HG03139 (cell line): ENCODE measurements at regions not wholly inside any gene's neighbourhood (a gene's known extent, or its start where the extent isn't known, plus 50 kb on each side); places are given as distances from the start of the nearest gene placed in this dataset.

Source experiments
- ATAC-seq: cut with Tn5 transposase; IDR thresholded peaks from one replicate; pipeline ENCODE4 v1.9.1; 2021; ENCODE audit not compliant: unreplicated experiment

DNA sequence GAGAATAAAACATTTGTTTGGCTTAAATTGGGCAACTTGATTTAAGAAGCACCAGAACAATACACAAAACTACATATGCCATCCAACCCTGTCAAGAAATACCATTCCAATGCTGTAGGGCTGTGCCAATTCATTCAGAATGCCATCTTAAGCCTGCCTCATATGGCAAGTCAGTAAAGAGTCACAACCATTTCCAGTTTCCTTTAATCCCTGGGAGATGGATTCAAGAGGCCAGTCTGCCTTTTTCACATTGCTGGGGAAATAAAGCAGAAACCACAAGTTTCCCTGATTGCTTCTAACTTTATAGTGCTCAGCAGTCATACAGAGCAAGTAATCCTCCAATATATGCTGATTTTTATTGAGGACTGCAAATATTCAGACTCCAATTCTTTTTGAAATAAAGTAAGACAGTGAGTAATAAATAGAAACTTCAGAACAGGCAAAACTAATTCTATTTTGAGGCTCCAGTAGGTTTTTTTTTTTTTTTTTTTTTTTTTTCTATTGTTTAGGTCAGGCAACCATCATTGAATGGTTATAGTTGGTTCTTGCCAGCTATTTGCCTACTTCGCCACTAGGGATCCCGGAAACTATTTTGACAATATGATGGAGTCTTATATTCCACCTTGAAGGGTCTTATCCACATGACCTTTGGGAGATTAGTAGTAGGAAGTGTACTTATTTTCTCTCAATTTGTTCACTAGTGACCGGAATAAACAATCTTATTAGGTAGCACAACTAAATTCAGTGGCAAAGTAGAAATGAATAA lies 400.9 kb upstream of the MEF2C start:
- no peak for ATAC-seq

DNA sequence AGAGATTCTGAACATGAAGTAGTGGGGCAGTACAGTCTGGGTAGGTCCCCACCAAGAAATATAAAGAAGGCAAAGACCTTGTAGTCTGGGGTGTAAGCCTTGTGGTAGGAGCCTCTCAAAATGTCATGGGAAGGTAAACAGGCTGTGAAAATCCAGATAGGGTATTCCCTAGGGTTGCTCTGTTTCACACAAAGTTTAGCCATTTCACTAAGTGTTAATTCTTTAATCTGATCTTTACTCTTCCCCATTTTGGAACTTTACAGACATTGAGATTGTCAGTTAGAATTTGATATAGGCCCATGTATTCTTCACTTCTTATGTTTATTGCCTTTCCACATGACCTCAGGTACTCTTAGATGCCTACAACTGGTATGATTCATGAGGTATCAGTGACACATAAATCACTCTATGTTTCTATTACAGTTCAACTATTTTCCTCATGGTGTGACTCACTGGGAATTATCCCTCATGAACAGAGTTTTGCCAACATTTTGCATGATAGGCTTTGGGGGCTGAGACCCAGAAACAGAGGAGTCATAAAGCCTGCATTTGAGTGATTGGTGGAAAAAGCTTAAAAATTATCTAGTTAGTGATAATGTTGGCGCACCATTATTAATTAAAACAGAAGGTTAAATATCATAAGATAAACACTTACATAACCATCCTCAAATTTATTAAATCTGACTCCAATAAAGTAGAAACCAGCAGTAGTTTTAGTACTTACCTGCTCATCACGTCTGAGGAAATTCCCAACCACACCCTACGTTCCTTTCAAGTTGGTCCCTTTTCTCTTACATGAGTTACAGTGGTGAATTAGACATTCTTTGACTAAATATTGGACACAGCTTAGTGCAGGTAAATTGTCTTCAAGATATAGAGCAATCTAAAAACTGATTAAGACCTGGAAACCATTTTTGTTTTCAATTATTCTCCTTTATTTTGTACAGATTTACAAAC lies 399.8 kb upstream of the MEF2C start:
- no peak for ATAC-seq

DNA sequence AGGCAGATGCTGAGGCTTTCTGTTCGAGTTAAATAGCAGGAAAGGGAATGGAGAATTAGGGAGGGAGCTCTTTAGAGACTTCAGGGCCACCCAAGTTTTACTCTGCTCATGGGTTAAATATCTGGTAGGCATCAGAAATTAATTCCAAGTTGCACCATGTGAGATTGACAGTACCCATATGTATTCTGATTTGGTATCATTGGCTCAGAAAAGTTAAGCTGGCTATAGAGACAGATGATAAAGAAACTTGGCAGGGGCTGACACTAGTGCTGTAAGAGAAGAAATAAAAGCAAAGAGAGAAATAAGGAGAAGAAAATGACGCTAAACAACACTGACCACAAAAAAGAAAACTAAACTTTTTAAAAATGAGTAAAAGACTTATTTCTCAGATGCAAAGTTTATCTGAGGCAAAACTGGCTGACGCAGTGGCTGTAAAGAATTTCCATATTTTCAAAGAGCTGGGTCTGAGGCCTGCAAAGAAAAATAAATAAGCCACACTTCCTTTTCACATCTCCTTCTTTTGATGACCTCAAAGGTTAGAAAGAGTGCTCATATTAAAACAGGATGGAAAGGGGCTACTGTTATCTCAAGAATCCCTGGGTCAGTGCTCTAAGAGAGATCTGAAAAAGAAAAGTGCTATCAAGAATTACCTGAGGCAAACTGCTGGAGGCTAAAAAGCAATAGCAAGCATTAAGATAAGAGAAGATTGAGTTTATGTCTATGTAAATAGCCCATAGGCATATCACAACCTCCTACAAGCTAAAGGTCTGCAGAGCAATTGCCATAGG lies 399.0 kb upstream of the MEF2C start:
- no peak for ATAC-seq

DNA sequence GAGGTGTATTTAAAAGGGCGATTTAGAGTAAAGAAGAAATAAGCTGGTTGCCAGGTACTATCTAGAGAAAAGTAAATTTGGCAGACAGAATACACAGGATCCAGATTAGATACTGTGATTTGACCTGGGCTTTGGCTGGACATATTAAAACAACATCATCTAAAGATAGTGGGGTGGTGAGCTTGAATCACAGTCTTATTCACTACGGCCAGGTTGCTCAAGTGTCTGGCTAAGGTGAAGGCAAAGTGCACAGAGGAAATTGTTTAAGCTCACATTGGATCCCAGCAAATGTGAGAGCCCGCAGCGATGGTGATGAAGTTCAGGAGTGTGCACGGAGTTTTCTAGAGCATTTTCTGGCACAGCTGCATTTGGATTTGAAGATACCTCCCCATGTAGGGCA lies 398.2 kb upstream of the MEF2C start:
- ATAC-seq, result no peak

DNA sequence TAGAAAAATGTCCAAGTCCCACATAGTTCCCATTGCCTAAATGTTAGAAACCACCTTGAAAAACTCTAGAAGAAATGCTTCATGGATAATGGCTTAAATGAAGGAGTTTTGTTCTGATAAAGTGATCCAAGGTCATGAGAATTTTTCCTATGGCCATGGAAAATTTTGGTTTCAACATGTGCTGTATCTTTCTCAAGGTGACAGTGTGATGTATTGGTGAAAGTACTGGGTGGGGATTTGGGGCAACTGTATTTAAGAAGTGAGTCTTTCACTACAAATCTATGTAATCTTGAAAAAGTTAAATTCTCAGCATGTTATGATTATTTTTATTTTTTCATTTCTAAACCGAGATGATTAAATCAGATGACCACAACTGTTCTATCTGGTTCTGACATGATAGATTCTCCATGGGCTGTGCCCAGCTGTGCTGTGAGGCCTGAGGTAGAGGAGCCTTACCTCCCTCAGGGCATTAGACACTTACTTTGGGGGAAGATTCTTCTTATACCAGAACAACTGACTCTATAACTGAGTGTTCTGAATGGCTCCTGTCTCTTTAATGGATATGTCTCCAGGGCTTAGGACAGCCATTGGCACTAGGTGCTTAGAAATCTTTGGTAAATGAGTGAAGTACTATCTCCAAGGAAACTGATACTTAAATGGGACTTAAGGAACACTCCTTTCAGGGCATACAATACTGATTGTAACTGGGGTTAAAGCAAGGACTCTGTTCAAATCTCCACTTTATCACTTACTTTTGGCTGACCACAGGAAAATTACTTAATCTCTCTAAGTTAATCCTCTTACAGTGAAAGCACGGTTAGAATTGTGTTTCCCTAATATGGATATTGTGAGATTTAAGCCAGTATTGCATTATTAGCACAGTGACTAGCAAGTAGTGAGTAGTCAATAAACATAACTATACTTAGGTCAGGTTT lies 397.4 kb upstream of the MEF2C start:
- no peak for ATAC-seq

DNA sequence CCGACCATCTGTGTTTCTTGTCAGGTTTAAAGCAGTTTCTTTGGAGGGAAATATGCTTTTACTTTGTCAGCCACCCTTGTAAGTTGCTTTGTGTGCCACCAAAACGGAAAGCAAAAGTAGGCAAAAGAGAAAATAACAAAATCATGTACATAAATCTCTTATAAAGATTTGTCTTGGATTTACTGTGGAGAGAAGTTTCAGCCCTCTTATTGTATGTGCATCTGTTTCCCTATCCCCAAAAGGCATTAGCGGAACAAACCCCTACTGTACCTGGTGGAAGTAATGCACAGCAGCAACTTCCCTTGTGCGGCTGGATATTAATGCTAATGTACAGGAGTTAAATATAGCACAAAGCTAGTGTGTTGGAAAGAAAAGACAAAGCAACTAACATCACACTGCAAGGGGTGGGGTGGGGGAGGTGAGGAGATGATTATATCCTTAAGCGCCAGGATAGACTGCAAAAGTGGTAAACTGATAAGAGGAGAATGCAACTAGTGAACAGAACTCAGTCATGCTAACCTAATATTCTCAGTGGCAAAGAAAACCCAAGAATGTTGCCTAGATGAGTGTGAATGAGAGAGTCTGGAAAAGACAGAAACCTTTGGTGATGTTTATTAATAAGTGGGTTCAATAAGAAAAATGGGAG lies 396.5 kb upstream of the MEF2C start:
- ATAC-seq, result no peak

DNA sequence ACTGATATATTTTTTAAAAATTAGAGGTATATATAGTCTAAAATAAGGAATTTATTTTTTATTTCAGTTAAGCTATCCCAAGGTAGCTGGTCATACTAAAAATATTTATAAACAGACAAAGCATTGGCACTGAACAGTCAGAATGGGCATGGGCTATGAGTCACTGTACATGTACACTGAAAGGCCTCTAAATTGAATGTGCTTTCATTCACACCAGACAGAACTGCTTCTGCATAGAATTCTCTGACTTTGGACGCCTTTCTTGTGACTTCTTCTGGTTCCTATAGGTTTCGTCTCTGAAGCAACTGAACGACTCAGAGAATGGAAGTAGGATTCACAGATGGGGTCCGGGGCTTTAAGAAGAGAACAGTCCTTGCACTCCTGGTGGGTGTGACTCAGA lies 394.8 kb upstream of the MEF2C start:
- ATAC-seq, result no peak

DNA sequence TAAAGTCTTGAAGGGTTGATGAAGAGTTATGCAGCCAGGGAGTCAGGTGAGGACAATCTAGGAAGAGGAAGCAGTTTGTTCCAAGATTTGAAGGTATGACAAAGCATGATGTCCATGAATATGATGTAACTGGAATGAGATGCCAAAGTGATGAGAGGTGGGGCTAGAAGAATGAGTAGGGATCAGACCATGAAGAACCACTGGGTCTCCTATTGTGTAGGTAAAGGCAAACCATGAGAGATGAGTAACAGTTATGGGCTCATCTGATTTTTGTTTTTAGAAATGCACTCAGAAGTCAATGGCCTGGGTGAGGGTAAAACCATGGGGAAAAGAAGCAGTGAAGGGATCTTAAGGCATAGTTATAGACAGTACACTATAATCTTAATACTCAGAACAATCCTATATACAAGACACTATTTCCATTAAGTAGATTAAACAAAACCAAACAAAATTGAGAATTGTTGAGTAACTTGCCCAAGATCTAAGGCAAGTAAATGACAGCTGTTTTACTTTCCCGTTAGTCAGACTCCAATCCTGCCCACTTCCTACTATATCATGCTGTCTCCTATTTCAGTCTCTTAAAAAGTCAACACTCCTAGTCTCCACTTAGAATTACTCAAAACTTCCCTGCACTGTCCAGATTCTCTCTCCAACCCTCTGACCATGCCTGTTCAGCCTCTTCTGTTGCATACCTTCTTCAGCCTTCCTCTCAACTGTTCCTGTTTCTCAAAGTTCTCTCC lies 393.8 kb upstream of the MEF2C start:
- no peak for ATAC-seq

DNA sequence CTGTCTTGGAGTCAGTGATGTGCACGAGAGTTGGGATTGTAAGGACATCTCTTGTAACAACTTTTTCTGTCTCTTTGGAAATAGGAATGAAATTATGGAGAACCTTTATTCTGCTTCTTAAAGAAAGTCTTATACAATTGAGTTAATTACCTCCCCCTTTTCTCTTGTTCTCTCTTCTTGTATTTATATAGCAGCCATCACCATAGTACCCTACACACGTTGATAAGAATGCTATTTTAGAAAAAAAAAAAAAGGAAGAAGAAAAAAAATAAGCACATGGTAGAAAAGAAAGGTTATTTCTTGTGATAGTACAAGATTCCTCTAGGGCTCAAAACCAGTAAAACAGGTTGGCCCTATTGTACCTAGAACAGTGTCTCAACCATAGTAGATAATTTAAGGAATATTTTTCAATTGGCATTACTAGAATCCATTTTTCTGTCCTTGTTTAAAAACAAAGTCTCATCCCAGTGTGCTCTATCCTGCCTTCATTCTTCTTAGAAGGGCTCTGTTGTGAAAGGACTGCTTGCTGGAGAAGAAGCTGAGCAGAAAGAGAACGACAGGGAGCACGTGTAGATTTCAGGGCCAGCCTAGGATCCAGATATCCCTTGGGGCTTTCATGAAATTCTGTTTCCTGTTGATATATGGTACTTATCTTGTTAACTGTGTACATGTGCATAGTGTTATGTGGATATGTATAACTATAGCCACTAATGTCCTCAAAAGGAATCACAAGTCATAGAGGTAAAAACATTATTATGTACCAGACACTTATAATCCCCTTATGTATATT lies 392.3 kb upstream of the MEF2C start:
- ATAC-seq, result no peak

DNA sequence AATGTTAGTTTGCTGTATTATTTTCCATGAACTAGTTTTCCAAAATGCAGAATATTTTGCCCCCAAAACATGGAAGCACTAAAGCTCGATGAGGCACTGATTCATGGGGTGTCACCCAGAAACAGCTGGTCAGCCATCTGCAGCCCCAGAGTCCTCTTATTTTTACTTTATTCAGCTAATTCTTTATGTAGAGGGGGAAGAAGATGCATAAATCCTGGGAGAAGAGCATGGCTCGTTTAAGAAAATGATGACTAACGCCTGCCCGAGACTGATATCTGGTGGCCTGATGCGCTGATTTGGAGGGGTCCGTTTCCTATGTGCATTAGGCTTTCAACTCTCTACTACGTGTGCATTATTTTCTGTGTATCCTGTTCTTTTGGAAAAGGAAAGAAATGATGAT lies 390.3 kb upstream of the MEF2C start:
- no peak for ATAC-seq

DNA sequence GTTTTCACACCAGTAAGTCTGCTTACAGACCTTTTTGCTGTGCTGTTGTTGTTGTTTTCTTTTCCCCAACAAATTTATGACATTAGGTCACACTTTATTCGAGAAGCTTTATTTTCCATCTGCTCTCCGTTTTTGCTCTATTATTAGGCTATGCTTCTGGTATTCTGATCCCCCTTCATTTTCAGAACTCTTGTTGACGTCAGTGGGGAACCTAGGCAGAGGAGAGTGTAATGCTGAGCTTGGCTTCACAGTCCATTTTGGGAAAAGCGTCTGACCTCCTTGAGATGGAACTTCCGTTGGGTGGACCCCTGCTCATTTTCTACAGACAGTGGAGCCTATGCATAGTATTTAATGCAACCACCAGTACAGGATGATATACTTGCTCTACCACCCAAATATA lies 387.9 kb upstream of the MEF2C start:
- no peak for ATAC-seq

DNA sequence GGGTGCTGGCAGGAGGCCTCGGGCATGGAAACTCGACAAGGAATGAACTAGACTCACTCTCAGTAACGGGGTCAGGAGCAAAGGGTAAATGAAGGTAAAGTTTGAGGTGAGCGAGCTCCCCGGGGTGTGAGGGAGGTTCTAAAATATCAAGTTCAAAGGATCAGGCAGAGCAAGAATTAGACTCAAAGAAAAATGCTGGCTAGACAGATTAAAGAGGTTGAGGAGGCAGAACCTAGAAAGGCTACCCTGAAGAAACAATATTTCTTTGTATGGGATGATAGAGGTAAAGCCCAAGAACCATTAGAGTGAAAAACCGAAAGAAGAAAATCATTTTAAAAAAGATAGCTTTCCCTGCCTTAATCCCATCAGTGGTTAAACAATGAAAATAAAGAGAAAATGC lies 386.7 kb upstream of the MEF2C start:
- no peak for ATAC-seq

DNA sequence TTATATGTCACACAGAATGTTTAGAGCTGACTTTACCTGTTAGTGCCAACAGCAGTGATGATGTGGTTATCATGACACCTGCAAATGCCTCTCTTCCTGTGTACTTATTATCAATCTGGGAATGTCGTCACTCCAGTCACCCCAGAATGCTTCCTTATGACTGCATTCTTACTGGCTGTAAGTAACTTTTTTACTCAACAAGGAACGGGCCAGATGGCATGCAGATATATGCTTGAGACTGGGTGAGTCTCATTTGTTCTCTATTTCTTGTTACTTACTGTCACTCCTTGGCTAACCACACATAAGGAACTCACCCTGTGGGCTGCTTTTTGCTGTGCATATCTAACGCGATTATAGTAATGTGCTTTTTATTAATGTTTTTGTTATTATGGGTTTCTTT lies 385.5 kb upstream of the MEF2C start:
- ATAC-seq, result no peak

DNA sequence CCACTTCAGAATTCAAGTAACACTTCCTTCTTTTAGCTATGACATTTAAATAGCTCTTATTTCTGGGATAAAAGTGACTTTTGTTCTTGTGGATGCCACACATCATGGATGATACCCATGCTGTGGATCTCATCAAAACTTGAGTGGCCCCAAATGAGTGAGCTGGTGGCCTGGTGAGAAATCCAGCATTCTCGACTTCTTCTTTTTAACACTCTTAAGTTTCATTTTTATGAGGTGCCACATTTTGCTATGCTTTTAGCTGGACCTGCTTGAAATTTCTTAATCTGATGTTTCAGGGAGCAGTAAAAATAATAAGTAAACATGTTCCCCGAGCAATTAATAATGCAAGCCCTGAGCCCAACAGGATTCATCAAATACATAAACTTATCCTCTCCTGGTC lies 384.8 kb upstream of the MEF2C start:
- no peak for ATAC-seq

DNA sequence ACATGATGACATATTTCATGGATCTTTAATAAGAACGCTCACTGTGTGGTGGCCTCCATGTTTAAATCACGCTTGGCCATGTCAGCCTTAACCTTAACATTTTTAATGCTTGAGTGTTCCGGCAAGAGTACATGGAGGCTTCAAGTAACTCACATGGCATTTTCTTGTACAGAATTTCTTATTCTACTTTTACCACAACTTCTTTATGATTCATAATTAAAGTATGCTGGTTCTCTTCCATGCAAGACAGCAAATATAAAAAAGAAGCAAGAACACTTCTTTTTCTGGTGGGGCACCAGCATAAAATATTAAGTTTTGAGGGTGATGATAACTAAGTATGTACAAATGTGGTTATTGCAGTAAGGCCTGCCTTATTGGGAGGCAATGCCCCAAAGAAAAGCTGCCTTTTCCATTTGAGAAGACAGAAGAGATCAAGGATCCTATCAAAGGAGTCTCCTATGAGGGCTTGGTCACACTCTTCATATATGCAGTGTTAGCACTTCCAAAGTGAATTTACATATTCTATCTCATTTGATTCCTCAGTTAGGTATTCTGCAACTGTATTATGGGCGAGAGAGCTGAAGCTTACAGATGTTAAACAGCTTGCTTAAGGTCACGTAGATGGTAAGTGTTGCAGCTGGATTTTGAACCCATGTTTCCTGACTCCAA lies 382.7 kb upstream of the MEF2C start:
- ATAC-seq, result no peak

DNA sequence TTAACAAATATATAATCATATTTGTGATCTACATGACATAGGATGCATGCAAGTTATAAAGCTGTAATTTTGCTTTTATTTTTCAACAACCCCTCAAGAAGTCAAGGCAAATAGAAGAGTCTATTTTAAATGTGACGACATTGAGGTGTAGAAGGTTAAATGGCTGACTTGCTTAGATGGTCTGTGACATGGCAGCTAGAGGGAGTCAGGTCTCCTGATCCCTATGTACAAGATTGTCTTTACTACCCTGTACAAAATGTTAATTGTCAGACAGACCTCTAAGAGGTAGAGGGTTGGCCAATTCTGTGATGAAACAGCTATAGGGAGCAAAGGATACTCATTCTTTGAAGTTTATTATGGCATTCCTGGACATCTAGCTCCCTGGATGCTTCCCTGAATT lies 380.9 kb upstream of the MEF2C start:
- ATAC-seq, result no peak

DNA sequence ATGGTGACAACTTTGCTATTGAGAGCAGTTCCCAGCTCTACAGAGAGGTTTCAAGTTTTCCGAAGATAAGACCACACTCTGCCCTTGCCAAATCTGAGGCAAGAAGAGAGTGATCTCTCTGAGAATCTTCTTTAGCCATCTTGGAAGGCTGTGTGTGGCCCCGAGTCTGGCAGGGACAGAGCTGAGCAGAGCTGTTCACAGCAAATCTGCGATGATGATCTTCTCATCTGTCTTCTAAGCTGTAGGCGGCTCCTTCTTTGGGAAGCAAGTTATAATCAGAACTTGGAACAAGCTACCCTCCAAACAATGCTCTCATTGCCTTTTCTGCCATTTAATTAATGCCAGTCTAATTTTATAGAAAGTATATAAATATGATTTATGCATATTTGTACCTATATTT lies 379.0 kb upstream of the MEF2C start:
- ATAC-seq, result no peak

DNA sequence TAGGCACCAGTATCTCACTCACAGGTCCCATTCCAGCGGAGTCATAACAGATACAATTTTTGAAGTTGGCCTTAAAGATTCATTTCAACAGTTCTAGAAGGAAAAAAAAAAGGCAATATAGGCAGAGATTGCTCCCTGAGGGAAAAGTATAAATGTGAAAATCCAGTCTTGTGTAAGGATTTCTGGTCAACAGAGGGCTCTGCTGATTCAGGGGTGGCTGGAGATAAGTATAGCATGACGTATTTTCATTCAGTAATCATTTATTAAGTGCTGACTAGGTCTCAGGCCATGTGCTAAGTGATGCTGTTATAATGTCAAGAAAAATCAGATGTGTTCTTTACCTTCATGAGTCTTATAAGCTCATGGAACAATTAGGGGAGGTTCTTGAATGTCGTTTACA lies 377.3 kb upstream of the MEF2C start:
- ATAC-seq, result no peak
